Neural crest cell (in vitro differentiated cells): ENCODE measurements at regions not wholly inside any gene's neighbourhood (a gene's known extent, or its start where the extent isn't known, plus 50 kb on each side); places are given as distances from the start of the nearest gene placed in this dataset.

Experiments
- DNase-seq: peaks from one replicate; pipeline ENCODE4 v3.0.0; 2021; ENCODE audit warnings: low read depth, mixed read lengths, low spot score
- H3K27ac Mint-ChIP-seq: one replicate; pipeline ENCODE4 v1.8.0; 2021; ENCODE audit warnings: mild to moderate bottlenecking, mixed read lengths; ENCODE audit not compliant: unreplicated experiment
- H3K27me3 Mint-ChIP-seq: 2 replicates; pipeline ENCODE4 v1.8.0; 2021; ENCODE audit warnings: low read depth, mild to moderate bottlenecking, mixed read lengths
- H3K36me3 Mint-ChIP-seq: 2 replicates; pipeline ENCODE4 v1.8.0; 2021; ENCODE audit warnings: low read depth, mild to moderate bottlenecking, mixed read lengths
- H3K4me1 Mint-ChIP-seq: 2 replicates; pipeline ENCODE4 v1.8.0; 2021; ENCODE audit warnings: mixed read lengths
- H3K4me3 Mint-ChIP-seq: one replicate; pipeline ENCODE4 v1.8.0; 2021; ENCODE audit warnings: mild to moderate bottlenecking, mixed read lengths
- H3K9me3 Mint-ChIP-seq: 2 replicates; pipeline ENCODE4 v1.8.0; 2021; ENCODE audit warnings: mixed read lengths
- TF ChIP-seq, protein P1 (sequence below): fragments of 200-600 bp; sonication (generic); conservative IDR thresholded peaks from 2 replicates; pipeline ENCODE4 v1.5.0; 2021; ENCODE audit warnings: antibody characterized with exemption, mild to moderate bottlenecking

DNA sequence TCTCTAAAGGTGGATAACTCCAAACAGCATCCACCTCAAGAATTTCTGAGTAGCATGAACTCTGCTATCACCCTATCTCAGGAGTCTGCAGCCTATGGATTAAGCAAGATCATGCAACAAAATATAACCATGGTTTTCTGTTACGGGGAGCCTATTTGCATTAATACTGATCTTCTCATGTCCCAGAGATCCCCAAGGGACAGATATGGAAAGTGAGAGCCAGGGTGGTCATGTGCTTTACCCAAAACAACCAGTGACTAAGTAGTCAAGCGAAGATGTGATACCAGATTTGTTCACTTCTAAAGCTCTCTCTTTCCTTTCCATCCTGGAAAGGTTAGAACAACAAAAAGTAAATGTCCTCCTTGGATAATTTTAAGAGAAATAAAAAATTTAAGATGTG lies 125.1 kb downstream of the PRRX1 start:
- Mint-ChIP-seq H3K9me3 (peaks cover 4% of the 10 kb centered on the region), H3K27ac (no peak overlapping the region), H3K4me3 (no peak overlapping the region), H3K27me3 (no peaks in the 10 kb centered on the region), H3K36me3 (no peaks in the 10 kb centered on the region), H3K4me1 (no peaks in the 10 kb centered on the region)
- TF ChIP-seq, protein P1, sequence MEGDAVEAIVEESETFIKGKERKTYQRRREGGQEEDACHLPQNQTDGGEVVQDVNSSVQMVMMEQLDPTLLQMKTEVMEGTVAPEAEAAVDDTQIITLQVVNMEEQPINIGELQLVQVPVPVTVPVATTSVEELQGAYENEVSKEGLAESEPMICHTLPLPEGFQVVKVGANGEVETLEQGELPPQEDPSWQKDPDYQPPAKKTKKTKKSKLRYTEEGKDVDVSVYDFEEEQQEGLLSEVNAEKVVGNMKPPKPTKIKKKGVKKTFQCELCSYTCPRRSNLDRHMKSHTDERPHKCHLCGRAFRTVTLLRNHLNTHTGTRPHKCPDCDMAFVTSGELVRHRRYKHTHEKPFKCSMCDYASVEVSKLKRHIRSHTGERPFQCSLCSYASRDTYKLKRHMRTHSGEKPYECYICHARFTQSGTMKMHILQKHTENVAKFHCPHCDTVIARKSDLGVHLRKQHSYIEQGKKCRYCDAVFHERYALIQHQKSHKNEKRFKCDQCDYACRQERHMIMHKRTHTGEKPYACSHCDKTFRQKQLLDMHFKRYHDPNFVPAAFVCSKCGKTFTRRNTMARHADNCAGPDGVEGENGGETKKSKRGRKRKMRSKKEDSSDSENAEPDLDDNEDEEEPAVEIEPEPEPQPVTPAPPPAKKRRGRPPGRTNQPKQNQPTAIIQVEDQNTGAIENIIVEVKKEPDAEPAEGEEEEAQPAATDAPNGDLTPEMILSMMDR = no peak
- DNase-seq = no peak

DNA sequence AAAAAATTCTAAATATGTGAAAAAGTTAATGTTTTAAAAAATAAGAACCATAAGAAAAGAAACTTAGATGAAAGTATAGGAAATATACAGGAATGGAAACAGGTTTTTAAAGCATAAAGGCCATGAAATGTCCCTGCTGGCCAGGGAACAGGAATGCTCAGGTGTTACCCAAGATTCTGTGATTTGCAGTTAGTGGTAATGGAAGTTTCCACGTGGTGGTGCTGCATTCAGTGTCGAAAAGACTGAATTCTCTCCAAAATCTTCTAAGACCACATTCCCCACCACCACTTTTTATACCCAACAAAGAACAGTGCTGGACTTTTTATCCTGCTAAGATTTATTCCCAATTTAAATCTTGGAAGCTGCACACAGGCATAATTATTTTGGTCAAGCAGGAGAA lies 126.2 kb downstream of the PRRX1 start:
- peaks cover 4% of the 10 kb centered on the region for H3K9me3 Mint-ChIP-seq
- no peak overlapping the region for H3K27ac Mint-ChIP-seq
- H3K36me3 Mint-ChIP-seq = no peaks in the 10 kb centered on the region
- no peaks in the 10 kb centered on the region for H3K4me1 Mint-ChIP-seq
- DNase-seq = no peak
- TF ChIP-seq, protein P1 = no peak
- H3K27me3 Mint-ChIP-seq = no peaks in the 10 kb centered on the region
- no peak overlapping the region for H3K4me3 Mint-ChIP-seq

DNA sequence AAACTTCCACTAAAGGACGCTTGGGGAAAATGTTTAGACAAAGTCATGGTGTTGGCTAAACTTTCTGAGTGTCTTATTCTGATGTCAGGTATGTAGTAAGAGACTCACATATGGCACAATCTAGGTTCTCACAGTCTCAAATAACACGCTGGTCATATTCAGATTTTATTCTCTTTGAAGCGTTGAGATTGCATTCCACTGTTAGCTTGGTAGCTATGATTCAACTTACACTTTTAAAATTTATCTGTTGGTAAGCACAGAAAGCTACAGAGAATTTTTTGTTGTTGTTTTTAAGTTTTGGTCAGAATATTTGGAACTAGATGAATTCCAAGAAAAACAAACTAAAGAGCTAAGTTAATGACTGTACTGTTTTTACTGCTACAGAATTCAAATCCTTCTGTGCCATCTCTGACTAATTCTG lies 126.7 kb downstream of the PRRX1 start:
- no peaks in the 10 kb centered on the region for H3K36me3 Mint-ChIP-seq
- peaks cover 4% of the 10 kb centered on the region for H3K9me3 Mint-ChIP-seq
- no peak for DNase-seq
- H3K27me3 Mint-ChIP-seq = no peaks in the 10 kb centered on the region
- H3K27ac Mint-ChIP-seq = no peak overlapping the region
- TF ChIP-seq, protein P1 = no peak
- no peaks in the 10 kb centered on the region for H3K4me1 Mint-ChIP-seq
- no peak overlapping the region for H3K4me3 Mint-ChIP-seq

DNA sequence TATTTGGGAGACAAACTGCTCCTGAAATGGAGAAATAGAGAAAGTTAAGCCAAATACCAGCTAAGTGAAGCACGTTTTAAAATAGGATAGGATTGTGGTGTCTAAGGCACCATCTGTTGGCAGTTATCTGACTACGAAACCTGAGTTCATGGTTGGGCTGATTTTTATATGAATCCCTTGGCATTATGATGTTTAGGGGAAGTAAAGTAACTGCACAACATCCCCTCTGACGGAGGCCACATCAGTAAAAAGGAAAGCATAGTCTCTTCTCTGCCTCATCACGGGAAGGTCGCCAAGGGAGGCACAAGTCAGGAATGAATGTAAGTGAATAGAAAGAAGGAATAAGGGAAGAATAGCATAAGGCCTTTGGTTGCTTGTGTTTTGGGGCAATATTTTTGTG lies 128.0 kb downstream of the PRRX1 start:
- TF ChIP-seq, protein P1 = no peak

DNA sequence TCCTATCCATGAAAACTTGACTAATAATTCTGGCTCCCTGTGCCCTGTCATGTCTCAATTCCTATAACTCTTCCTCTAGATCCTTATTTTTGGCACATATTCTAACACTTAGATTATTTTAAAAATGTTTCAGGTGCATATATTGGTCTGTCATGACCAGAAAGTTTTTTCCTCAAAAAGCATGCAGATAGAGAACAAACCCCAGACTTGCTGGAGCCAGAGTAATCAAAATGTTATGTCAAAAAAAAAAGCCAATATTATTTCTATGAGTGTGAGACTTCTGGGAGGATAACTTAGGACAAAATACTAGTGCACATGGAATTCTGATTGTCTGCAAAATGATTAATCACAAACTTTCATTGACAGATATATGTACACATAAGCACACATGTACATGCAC lies 135.1 kb upstream of the MROH9 start:
- TF ChIP-seq, protein P1 = no peak
- Mint-ChIP-seq H3K27me3 (no peaks in the 10 kb centered on the region), H3K9me3 (no peaks in the 10 kb centered on the region), H3K27ac (no peak overlapping the region), H3K4me3 (no peak overlapping the region), H3K36me3 (no peaks in the 10 kb centered on the region), H3K4me1 (no peaks in the 10 kb centered on the region)
- DNase-seq = no peak

More for the DNA sequence above, 128.0 kb downstream of the PRRX1 start:
- Mint-ChIP-seq H3K36me3 (no peaks in the 10 kb centered on the region), H3K27ac (no peak overlapping the region), H3K4me1 (no peaks in the 10 kb centered on the region), H3K27me3 (no peaks in the 10 kb centered on the region), H3K9me3 (peaks cover 4% of the 10 kb centered on the region), H3K4me3 (no peak overlapping the region)
- no peak for DNase-seq

DNA sequence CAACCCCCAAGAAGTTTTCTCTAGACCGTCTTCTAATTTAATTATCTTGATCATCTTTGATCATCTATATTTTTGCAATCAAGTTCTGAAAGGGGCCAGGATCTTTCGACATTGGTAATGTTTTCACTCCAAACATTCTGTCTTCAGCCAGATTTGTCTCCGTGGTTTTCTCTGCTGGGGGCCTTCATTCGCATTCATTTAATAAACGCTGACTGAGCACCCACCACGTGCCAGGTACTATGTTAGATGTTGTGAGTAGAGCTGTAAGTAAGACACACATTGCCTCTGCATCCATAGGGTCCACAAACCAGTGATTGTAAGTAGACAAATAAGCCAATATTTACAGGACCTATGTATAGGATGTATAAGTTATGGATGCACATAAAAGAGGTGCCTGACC lies 134.5 kb upstream of the MROH9 start:
- Mint-ChIP-seq H3K27me3 (no peaks in the 10 kb centered on the region), H3K27ac (no peak overlapping the region), H3K36me3 (no peaks in the 10 kb centered on the region), H3K4me3 (no peak overlapping the region), H3K9me3 (no peaks in the 10 kb centered on the region), H3K4me1 (no peaks in the 10 kb centered on the region)
- DNase-seq = no peak
- TF ChIP-seq, protein P1 = no peak
